HFFc6 (cell line): ENCODE measurements at regions not wholly inside any gene's neighbourhood (a gene's known extent, or its start where the extent isn't known, plus 50 kb on each side); places are given as distances from the start of the nearest gene placed in this dataset.

ENCODE experiments used
- DNase-seq: peaks from one replicate; pipeline ENCODE4 v3.0.0-alpha.2; 2018
- H3K27ac Mint-ChIP-seq: 2 replicates; pipeline ENCODE4 v1.8.0; 2020; ENCODE audit warnings: mild to moderate bottlenecking, mixed read lengths
- H3K27me3 Mint-ChIP-seq: 2 replicates; pipeline ENCODE4 v1.8.0; 2021; ENCODE audit warnings: mild to moderate bottlenecking, moderate library complexity, mixed read lengths; ENCODE audit not compliant: insufficient read depth
- H3K36me3 Mint-ChIP-seq: 2 replicates; pipeline ENCODE4 v1.8.0; 2021; ENCODE audit warnings: low read depth, mixed read lengths
- H3K4me1 Mint-ChIP-seq: 2 replicates; pipeline ENCODE4 v1.8.0; 2020; ENCODE audit warnings: low read depth, mixed read lengths
- H3K4me3 Mint-ChIP-seq: 2 replicates; pipeline ENCODE4 v1.8.0; 2020; ENCODE audit warnings: mild to moderate bottlenecking, moderate library complexity, mixed read lengths
- H3K9me3 Mint-ChIP-seq: 2 replicates; pipeline ENCODE4 v1.8.0; 2020; ENCODE audit warnings: mild to moderate bottlenecking, mixed read lengths
- TF ChIP-seq, protein P1 (sequence below): fragments of 200-600 bp; sonication (generic); IDR thresholded peaks from 2 replicates; pipeline ENCODE4 v1.5.0; 2021; ENCODE audit warnings: antibody characterized with exemption, mild to moderate bottlenecking

DNA sequence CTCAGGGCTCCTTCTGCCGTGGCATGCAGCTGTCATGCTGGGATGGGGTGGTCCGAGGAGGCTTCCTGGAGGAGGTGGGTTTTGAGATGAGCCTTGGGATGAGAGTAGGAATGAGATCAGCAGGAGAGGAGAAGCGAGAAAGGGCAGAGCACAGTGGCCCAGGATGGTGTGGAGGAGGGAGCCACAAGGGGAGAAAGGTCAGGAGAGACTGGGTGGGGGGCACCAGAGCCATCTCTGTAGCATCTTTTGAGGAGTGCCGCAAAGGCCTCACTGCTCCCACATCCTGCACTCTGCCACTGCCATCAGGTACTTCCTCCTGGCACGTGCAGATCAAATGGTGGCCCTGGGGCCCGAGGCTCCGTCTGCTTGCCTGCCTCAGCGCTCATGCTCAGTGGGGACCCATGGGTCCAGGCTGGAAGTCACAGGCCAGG, 150.2 kb downstream of the MACROH2A1 start:
- TF ChIP-seq, protein P1, sequence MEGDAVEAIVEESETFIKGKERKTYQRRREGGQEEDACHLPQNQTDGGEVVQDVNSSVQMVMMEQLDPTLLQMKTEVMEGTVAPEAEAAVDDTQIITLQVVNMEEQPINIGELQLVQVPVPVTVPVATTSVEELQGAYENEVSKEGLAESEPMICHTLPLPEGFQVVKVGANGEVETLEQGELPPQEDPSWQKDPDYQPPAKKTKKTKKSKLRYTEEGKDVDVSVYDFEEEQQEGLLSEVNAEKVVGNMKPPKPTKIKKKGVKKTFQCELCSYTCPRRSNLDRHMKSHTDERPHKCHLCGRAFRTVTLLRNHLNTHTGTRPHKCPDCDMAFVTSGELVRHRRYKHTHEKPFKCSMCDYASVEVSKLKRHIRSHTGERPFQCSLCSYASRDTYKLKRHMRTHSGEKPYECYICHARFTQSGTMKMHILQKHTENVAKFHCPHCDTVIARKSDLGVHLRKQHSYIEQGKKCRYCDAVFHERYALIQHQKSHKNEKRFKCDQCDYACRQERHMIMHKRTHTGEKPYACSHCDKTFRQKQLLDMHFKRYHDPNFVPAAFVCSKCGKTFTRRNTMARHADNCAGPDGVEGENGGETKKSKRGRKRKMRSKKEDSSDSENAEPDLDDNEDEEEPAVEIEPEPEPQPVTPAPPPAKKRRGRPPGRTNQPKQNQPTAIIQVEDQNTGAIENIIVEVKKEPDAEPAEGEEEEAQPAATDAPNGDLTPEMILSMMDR: no peak
- H3K27ac Mint-ChIP-seq: peak overlapping the region; percentile 58
- H3K36me3 Mint-ChIP-seq: peaks cover 6% of the 10 kb centered on the region; the same call in 1 of the 2 replicates
- peaks cover 4% of the 10 kb centered on the region for H3K27me3 Mint-ChIP-seq
- no peaks in the 10 kb centered on the region for H3K9me3 Mint-ChIP-seq
- peaks cover 78% of the 10 kb centered on the region for H3K4me1 Mint-ChIP-seq
- no peak overlapping the region for H3K4me3 Mint-ChIP-seq
- no peak for DNase-seq

DNA sequence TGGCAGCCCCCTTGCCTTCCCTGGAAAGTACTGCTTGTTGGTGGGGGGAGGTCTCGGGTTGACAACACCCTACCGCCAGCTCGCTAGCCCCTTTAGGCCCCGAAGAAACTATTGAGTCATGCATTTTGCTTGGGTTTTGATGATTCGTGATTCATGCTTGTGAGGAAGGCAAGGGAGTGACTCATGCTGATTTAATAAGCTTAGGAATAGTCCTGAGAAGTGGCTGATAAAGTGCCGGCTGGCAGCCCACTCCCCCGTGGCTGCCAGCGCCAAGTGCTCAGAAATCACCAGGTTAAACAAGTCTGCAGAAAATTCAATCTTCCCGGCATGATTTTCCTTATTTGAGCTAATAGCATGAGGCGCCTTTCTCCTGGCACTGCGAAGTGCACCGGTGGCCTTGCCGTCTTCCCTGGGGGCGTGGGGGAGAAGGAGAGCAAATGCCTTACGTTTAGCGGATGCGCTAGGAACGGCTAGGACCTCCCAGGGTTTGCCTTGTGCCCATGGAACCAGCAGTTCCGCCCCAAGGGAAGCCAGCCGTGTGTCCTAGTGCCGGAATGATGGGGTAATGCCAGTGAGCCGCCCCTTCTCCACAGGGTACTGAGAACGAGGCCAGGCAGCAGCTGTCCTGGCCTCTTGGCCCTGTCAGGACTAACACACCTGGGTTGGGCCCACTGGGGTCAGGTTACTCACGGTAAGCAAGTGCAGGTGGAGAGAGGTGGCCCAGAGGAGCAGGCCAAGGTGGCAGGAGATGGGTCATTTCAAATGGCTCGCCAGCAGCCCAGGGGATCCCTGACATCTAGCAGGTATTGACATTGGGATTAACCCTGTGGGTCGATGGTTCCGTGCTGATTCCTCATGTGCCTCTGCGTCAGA, 151.9 kb downstream of the MACROH2A1 start:
- peak overlapping the region; percentile 31 for H3K4me3 Mint-ChIP-seq
- TF ChIP-seq, protein P1: no peak
- peak; percentile 95 for DNase-seq
- H3K27me3 Mint-ChIP-seq: peaks cover 4% of the 10 kb centered on the region
- no peaks in the 10 kb centered on the region for H3K9me3 Mint-ChIP-seq
- H3K36me3 Mint-ChIP-seq: peaks cover 4% of the 10 kb centered on the region; the same call in 1 of the 2 replicates
- H3K27ac Mint-ChIP-seq: peak overlapping the region; percentile 88
- H3K4me1 Mint-ChIP-seq: peaks cover 79% of the 10 kb centered on the region

DNA sequence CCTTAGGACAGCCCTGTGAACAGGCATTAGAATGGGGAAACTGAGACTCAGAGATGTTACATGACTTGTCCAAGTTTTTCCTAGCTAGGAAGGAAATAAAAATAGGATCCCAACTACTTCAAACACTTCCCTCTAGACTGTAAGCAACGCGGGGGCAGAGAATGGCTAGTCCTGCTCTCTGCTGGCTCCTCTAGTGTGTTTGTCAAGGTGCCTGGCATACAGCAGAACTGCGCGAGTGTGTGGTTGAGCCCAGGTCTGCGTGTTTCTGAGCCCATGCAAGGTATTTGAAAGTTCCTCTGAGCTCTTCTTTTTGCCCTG, 152.5 kb downstream of the MACROH2A1 start:
- Mint-ChIP-seq H3K4me3 (peak overlapping the region; percentile 31; the same call in 1 of the 2 replicates), H3K36me3 (no peaks in the 10 kb centered on the region), H3K4me1 (peaks cover 85% of the 10 kb centered on the region), H3K9me3 (no peaks in the 10 kb centered on the region), H3K27me3 (peaks cover 4% of the 10 kb centered on the region), H3K27ac (peak overlapping the region; percentile 88)
- no peak for DNase-seq
- TF ChIP-seq, protein P1: no peak

DNA sequence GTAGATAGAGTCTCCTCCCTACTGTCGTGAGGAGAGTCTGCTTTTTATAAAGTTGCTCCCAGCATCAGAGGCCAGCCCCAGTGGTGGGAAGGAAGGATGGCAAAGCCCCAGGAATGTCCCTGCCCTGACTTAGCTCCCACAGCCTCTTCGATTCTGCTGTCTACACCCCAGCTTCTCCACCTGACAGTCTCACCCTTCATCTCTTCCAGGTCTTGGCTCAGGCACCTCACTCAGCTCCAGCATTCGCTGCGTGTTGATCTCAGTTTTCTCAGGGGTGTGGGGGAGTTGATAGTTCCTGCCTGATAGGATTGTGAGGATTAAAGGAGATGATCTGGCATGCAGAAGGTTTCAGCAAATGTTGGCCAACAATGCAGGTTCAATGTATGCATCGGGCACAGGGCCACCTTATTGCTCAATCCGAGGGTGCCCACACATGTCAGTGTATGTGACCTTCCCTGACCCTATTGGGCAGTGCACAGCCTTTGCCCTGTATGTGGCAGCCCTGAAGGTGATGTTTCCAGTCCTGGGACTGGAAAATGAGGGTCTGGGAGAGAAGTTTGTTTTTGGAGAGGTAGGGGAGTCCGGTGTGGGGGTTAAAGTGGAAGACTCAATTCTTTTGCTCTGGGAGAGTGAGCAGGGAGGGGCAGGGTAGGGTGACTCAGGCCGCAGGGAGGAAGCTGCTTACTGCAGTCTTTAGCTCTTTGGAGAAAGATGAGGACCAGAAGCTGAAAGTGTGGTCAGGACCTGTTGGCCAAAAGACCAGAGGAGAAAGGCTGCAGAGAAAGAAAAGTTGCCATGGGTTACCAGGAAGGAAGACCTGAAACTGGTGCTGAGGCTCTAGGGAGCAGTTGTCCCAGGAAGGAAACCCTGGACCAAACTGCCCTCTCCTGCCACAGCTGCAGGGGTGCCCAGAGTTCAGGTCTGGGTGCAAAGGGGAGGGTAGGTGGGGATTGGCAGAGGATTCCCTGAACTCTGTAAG, 153.2 kb downstream of the MACROH2A1 start:
- peak overlapping the region; percentile 88 for H3K27ac Mint-ChIP-seq
- DNase-seq: peak; percentile 73
- H3K9me3 Mint-ChIP-seq: no peaks in the 10 kb centered on the region
- TF ChIP-seq, protein P1: peak; percentile 26
- peaks cover 93% of the 10 kb centered on the region for H3K4me1 Mint-ChIP-seq
- peak overlapping the region; percentile 31 for H3K4me3 Mint-ChIP-seq
- H3K36me3 Mint-ChIP-seq: peaks cover 2% of the 10 kb centered on the region; the same call in 1 of the 2 replicates
- H3K27me3 Mint-ChIP-seq: peaks cover 4% of the 10 kb centered on the region

DNA sequence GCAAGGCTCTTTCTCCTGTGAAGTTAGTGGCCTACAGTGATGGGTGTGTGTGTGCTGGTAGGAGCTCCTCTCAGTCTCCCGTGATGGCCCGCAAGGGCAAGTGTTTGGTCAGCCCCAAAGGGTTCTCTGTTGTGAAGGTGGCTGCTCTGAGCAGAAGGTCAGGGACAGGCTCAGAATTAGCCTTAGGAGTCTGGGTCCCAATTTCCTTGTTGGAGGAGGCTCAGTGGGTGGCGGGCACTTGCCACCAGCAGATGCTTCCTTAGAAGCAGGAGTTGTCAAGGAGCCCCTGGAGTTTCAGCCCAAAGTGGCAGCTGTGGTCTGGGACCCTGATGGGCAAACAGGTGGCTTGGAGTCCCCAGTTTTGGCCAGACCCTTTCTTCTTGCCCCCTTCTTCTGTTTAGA, 154.4 kb downstream of the MACROH2A1 start:
- Mint-ChIP-seq H3K9me3 (no peaks in the 10 kb centered on the region), H3K27ac (peak overlapping the region; percentile 88)

More for the DNA sequence above, 154.4 kb downstream of the MACROH2A1 start:
- peaks cover 5% of the 10 kb centered on the region; the same call in 1 of the 2 replicates for H3K36me3 Mint-ChIP-seq
- H3K4me3 Mint-ChIP-seq: no peak overlapping the region
- DNase-seq: no peak
- H3K27me3 Mint-ChIP-seq: peaks cover 4% of the 10 kb centered on the region
- H3K4me1 Mint-ChIP-seq: peaks cover 94% of the 10 kb centered on the region
- TF ChIP-seq, protein P1: no peak
